K562 (cell line): ENCODE measurements at regions not wholly inside any gene's neighbourhood (a gene's known extent, or its start where the extent isn't known, plus 50 kb on each side); places are given as distances from the start of the nearest gene placed in this dataset.

Source experiments
- CREB3 ChIP-seq: fragments of 450-650 bp; conservative IDR thresholded peaks from 2 replicates; pipeline ENCODE4 v1.6.1; 2016; ENCODE audit warnings: missing genetic modification characterization, low read depth, mild to moderate bottlenecking, missing compliant biosample characterization, moderate library complexity
- HIVEP1 ChIP-seq: fragments of 250-450 bp; sonication (Bioruptor Pico); IDR thresholded peaks from 2 replicates; pipeline ENCODE4 v1.4.0; 2020; ENCODE audit warnings: mild to moderate bottlenecking
- HSF4 ChIP-seq: fragments of 250-450 bp; sonication (Bioruptor Pico); IDR thresholded peaks from 2 replicates; pipeline ENCODE4 v2.1.2; 2022; ENCODE audit warnings: mild to moderate bottlenecking, moderate library complexity, borderline replicate concordance
- MGA ChIP-seq: fragments of 450-650 bp; IDR thresholded peaks from 2 replicates; pipeline ENCODE4 v1.6.1; 2016; ENCODE audit warnings: mild to moderate bottlenecking, moderate library complexity
- MTA2 ChIP-seq: fragments of 450-650 bp; IDR thresholded peaks from 2 replicates; pipeline ENCODE4 v1.6.1; 2016; ENCODE audit warnings: low read depth
- NR4A1 ChIP-seq, 2 experiments: fragments of 250-450 bp in 1 of 2; fragments of 450-650 bp in 1 of 2; sonication (Bioruptor Pico) in 1 of 2; IDR thresholded peaks; 2 replicates each; pipeline versions ENCODE4 v1.4.0 to v1.6.1; 2016 to 2020; ENCODE audit warnings: mild to moderate bottlenecking in 2 of 2, missing compliant biosample characterization in 1 of 2, missing genetic modification characterization in 1 of 2, moderate library complexity in 1 of 2
- PML ChIP-seq: IDR thresholded peaks from 2 replicates; pipeline ENCODE4 v1.6.1; 2012; ENCODE audit warnings: low read length, inconsistent platforms
- PRMT5 ChIP-seq: sonication (generic); formaldehyde crosslinking; IDR thresholded peaks from 2 replicates; pipeline ENCODE4 v1.5.0; 2020; ENCODE audit warnings: missing genetic modification reagents
- TRIM28 ChIP-seq: fragments of 450-650 bp; IDR thresholded peaks from 2 replicates; pipeline ENCODE4 v1.6.1; 2017
- ZHX1 ChIP-seq: fragments of 150-350 bp; conservative IDR thresholded peaks from 2 replicates; pipeline ENCODE4 v1.6.1; 2014; ENCODE audit warnings: low read length
- ZNF175 ChIP-seq: fragments of 200-800 bp; sonication (Bioruptor generic); IDR thresholded peaks from 2 replicates; pipeline ENCODE4 v1.6.1; 2016; ENCODE audit warnings: low read depth, mild to moderate bottlenecking, missing genetic modification characterization, missing compliant biosample characterization
- ZNF551 ChIP-seq: fragments of 250-450 bp; sonication (Bioruptor Pico); IDR thresholded peaks from 2 replicates; pipeline ENCODE4 v1.5.0; 2021; ENCODE audit warnings: mild to moderate bottlenecking, moderate library complexity

GRCh38 chr6:14863902-14864850 lies 381.7 kb upstream of the JARID2 start (continued):
- TF ChIP-seq MGA = no peak; the same call in 1 of the 2 replicates
- TF ChIP-seq HIVEP1 (CRISPR knock-in tag) = no peak
- no peak for TF ChIP-seq PRMT5 (CRISPR knock-in tag)
- no peak for TF ChIP-seq NR4A1 (CRISPR knock-in tag; IDR thresholded peaks at IDR 0.05)
- no peak for TF ChIP-seq NR4A1 (tag; IDR thresholded peaks at IDR 0.05)
- no peak for TF ChIP-seq ZHX1
- TF ChIP-seq ZNF551 (CRISPR knock-in tag) = no peak
- TF ChIP-seq CREB3 = no peak
- TF ChIP-seq TRIM28 = no peak
- TF ChIP-seq MTA2 = peak; percentile 54; the same call in 1 of the 2 replicates
- TF ChIP-seq ZNF175 (CRISPR knock-in tag) = peak; percentile 18; the same call in 1 of the 2 replicates
- TF ChIP-seq PML = no peak
- TF ChIP-seq HSF4 (CRISPR knock-in tag) = no peak
